GM12878 (cell line): ENCODE measurements at regions not wholly inside any gene's neighbourhood (a gene's known extent, or its start where the extent isn't known, plus 50 kb on each side); places are given as distances from the start of the nearest gene placed in this dataset.

ENCODE experiments used
- BRCA1 ChIP-seq: IDR thresholded peaks from 2 replicates; pipeline ENCODE4 v1.6.1; 2011; ENCODE audit warnings: low read depth, low read length, improper control_type of control experiment
- CHD1 ChIP-seq: IDR thresholded peaks from 2 replicates; pipeline ENCODE4 v1.6.1; 2012; ENCODE audit warnings: low read depth, low read length, improper control_type of control experiment
- IRF3 ChIP-seq: fragments of 450-650 bp; IDR thresholded peaks from 2 replicates; pipeline ENCODE4 v1.6.1; 2014; ENCODE audit warnings: mild to moderate bottlenecking
- KLF5 ChIP-seq: fragments of 450-650 bp; IDR thresholded peaks from 2 replicates; pipeline ENCODE4 v1.6.1; 2014; ENCODE audit warnings: mild to moderate bottlenecking; ENCODE audit not compliant: partially characterized antibody
- MAX ChIP-seq: IDR thresholded peaks from 2 replicates; pipeline ENCODE4 v1.6.1; 2012; ENCODE audit warnings: low read depth, low read length, improper control_type of control experiment
- NFIC ChIP-seq: IDR thresholded peaks from 2 replicates; pipeline ENCODE4 v1.6.1; 2012; ENCODE audit warnings: low read depth, mild to moderate bottlenecking, inconsistent platforms, low read length, moderate library complexity
- POLR2A ChIP-seq: IDR thresholded peaks from 2 replicates; pipeline ENCODE4 v1.6.1; 2011; ENCODE audit warnings: low read depth, mild to moderate bottlenecking, low read length
- RCOR1 ChIP-seq: conservative IDR thresholded peaks from 2 replicates; pipeline ENCODE4 v1.6.1; 2012; ENCODE audit warnings: low read depth, low read length, improper control_type of control experiment
- SIX5 ChIP-seq: IDR thresholded peaks from 2 replicates; pipeline ENCODE4 v1.6.1; 2011; ENCODE audit warnings: mild to moderate bottlenecking, low read depth, low read length, moderate library complexity; ENCODE audit not compliant: severe bottlenecking
- TARDBP ChIP-seq: IDR thresholded peaks from 2 replicates; pipeline ENCODE4 v1.6.1; 2016; ENCODE audit warnings: borderline replicate concordance
- USF1 ChIP-seq: IDR thresholded peaks from 2 replicates; pipeline ENCODE4 v1.6.1; 2011; ENCODE audit warnings: borderline replicate concordance, low read depth, mild to moderate bottlenecking, moderate library complexity, mixed read lengths, low read length; ENCODE audit not compliant: insufficient read depth; ENCODE audit errors: extremely low read length
- ZBTB40 ChIP-seq: fragments of 450-650 bp; IDR thresholded peaks from 2 replicates; pipeline ENCODE4 v1.6.1; 2016; ENCODE audit warnings: mild to moderate bottlenecking, moderate library complexity, borderline replicate concordance
- TF ChIP-seq, protein P1 (sequence below), 3 experiments: IDR thresholded peaks in 2 of 3; conservative IDR thresholded peaks in 1 of 3; 2 replicates each; pipeline ENCODE4 v1.5.1; 2011; ENCODE audit warnings: low read depth in 3 of 3, low read length in 3 of 3, mild to moderate bottlenecking in 3 of 3, control low read depth in 2 of 3, moderate library complexity in 2 of 3, inconsistent platforms in 1 of 3, mixed read lengths in 1 of 3; ENCODE audit not compliant: control insufficient read depth in 2 of 3, insufficient read depth in 1 of 3; ENCODE audit errors: extremely low read depth in 1 of 3

DNA sequence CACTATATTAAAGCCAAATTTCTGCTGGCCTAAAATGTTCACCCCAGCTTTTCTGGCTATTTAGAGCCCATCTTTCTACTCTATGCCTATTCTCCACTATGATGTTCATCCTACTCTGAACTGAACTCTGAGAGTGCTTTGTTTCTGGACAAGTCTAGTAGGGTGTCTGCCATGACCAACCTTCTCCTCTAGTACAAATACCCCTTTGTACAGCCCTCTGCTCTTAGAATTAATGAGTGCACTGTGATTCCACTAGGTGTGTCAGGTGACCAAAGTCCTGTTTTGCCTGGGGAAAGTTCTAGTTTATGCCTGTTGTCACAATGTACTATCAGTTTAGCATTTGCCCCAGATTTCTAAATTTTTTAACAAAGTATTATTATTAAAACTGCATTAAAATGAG lies 388.1 kb upstream of the MAD2L1 start:
- no peak for TF ChIP-seq SIX5
- TF ChIP-seq BRCA1 = no peak
- TF ChIP-seq CHD1 = no peak
- no peak for TF ChIP-seq POLR2A
- TF ChIP-seq, protein P1, sequence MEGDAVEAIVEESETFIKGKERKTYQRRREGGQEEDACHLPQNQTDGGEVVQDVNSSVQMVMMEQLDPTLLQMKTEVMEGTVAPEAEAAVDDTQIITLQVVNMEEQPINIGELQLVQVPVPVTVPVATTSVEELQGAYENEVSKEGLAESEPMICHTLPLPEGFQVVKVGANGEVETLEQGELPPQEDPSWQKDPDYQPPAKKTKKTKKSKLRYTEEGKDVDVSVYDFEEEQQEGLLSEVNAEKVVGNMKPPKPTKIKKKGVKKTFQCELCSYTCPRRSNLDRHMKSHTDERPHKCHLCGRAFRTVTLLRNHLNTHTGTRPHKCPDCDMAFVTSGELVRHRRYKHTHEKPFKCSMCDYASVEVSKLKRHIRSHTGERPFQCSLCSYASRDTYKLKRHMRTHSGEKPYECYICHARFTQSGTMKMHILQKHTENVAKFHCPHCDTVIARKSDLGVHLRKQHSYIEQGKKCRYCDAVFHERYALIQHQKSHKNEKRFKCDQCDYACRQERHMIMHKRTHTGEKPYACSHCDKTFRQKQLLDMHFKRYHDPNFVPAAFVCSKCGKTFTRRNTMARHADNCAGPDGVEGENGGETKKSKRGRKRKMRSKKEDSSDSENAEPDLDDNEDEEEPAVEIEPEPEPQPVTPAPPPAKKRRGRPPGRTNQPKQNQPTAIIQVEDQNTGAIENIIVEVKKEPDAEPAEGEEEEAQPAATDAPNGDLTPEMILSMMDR (IDR thresholded peaks at IDR 0.05 in 2 of 3, conservative IDR thresholded peaks at IDR 0.05 in 1 of 3; ENCODE audit: control insufficient read depth in 2 of 3, extremely low read depth in 1 of 3, insufficient read depth in 1 of 3, low read depth in 3 of 3, low read length in 3 of 3) = no peak
- no peak for TF ChIP-seq KLF5
- no peak for TF ChIP-seq NFIC
- TF ChIP-seq IRF3 = no peak
- no peak for TF ChIP-seq USF1
- no peak for TF ChIP-seq TARDBP
- no peak for TF ChIP-seq MAX
- TF ChIP-seq ZBTB40 = no peak
- TF ChIP-seq RCOR1 = no peak
